Fibroblast of skin of left quadriceps (primary cell): ENCODE measurements at regions not wholly inside any gene's neighbourhood (a gene's known extent, or its start where the extent isn't known, plus 50 kb on each side); places are given as distances from the start of the nearest gene placed in this dataset.

Source experiments
- DNase-seq, 2 experiments: peaks; one replicate each; pipeline ENCODE4 v3.0.0-alpha.2; 2013; ENCODE audit warnings: low read depth in 2 of 2

- no peak for DNase-seq
These were observed 1085.4 kb downstream of the SLC6A15 start for GRCh38 chr12:83827193-83827592.

GRCh38 chr12:83826112-83826511, 1086.5 kb downstream of the SLC6A15 start:
- no peak for DNase-seq

GRCh38 chr12:83823386-83824045, 1089.1 kb downstream of the SLC6A15 start:
- no peak for DNase-seq

- no peak for DNase-seq
These were observed 1090.6 kb downstream of the SLC6A15 start for GRCh38 chr12:83821967-83822366.

- peak; percentile 51 to 54 for DNase-seq
These were observed 1093.7 kb downstream of the SLC6A15 start for GRCh38 chr12:83818881-83819280.

- no peak for DNase-seq
These were observed 1094.9 kb downstream of the SLC6A15 start for GRCh38 chr12:83817730-83818129.

- no peak for DNase-seq
These were observed 1104.0 kb downstream of the SLC6A15 start for GRCh38 chr12:83808591-83808990.

GRCh38 chr12:83807871-83808270, 1104.7 kb downstream of the SLC6A15 start:
- no peak for DNase-seq

- DNase-seq: no peak
These were observed 1106.7 kb downstream of the SLC6A15 start for GRCh38 chr12:83805873-83806272.

- no peak for DNase-seq
These were observed 1107.3 kb downstream of the SLC6A15 start for GRCh38 chr12:83805156-83805772.

- peak; percentile 7 to 16 for DNase-seq
These were observed 1110.6 kb downstream of the SLC6A15 start for GRCh38 chr12:83801972-83802371.

GRCh38 chr12:83800022-83800421, 1112.6 kb downstream of the SLC6A15 start:
- DNase-seq: no peak

GRCh38 chr12:83796531-83796930, 1109.8 kb downstream of the TMTC2 start:
- no peak for DNase-seq

GRCh38 chr12:83793616-83794015, 1106.9 kb downstream of the TMTC2 start:
- DNase-seq: no peak

GRCh38 chr12:83784298-83784890, 1097.7 kb downstream of the TMTC2 start:
- DNase-seq: no peak

- no peak for DNase-seq
These were observed 1092.8 kb downstream of the TMTC2 start for GRCh38 chr12:83779526-83779925.

- DNase-seq: no peak
These were observed 1082.4 kb downstream of the TMTC2 start for GRCh38 chr12:83769151-83769550.

- no peak for DNase-seq
These were observed 1081.0 kb downstream of the TMTC2 start for GRCh38 chr12:83767723-83768122.

- no peak for DNase-seq
These were observed 1076.7 kb downstream of the TMTC2 start for GRCh38 chr12:83763425-83763824.

GRCh38 chr12:83759906-83760305, 1073.2 kb downstream of the TMTC2 start:
- DNase-seq: no peak

- DNase-seq: no peak
These were observed 1072.4 kb downstream of the TMTC2 start for GRCh38 chr12:83758888-83759631.

GRCh38 chr12:83753904-83754303, 1067.2 kb downstream of the TMTC2 start:
- DNase-seq: no peak

GRCh38 chr12:83753205-83753604, 1066.5 kb downstream of the TMTC2 start:
- DNase-seq: no peak
